LNCAP (cell line): ENCODE measurements at regions not wholly inside any gene's neighbourhood (a gene's known extent, or its start where the extent isn't known, plus 50 kb on each side); places are given as distances from the start of the nearest gene placed in this dataset.

Source experiments
- CTCF ChIP-seq: fragments of 450-650 bp; IDR thresholded peaks from 2 replicates; pipeline ENCODE4 v1.5.1; 2017; ENCODE audit warnings: mild to moderate bottlenecking

GRCh38 chr22:22818202-22818538, 69.4 kb upstream of the IGLL5 start:
- no peak for TF ChIP-seq CTCF

- TF ChIP-seq CTCF: no peak
Observed at GRCh38 chr22:22818861-22819855, 68.5 kb upstream of the IGLL5 start.

- no peak for TF ChIP-seq CTCF
Observed at GRCh38 chr22:22820076-22820475, 67.5 kb upstream of the IGLL5 start.

GRCh38 chr22:22820626-22821025, 67.0 kb upstream of the IGLL5 start:
- no peak for TF ChIP-seq CTCF

- no peak for TF ChIP-seq CTCF
Observed at GRCh38 chr22:22821340-22821739, 66.3 kb upstream of the IGLL5 start.

- no peak for TF ChIP-seq CTCF
Observed at GRCh38 chr22:22822106-22822505, 65.5 kb upstream of the IGLL5 start.

- TF ChIP-seq CTCF: no peak
Observed at GRCh38 chr22:22823131-22823810, 64.3 kb upstream of the IGLL5 start.
